K562 (cell line): ENCODE measurements at regions not wholly inside any gene's neighbourhood (a gene's known extent, or its start where the extent isn't known, plus 50 kb on each side); places are given as distances from the start of the nearest gene placed in this dataset.
"Not testable (repeated sequence)": the region's sequence is repeated elsewhere in the genome, so short reads cannot be mapped to it uniquely, and the experiment has no call there.

Experiments
- ATAC-seq: fragments of 200-7000 bp; cut with Tn5 transposase; 3 replicates; pipeline ENCODE4 v1.9.1; 2020; ENCODE audit warnings: moderate library complexity
- BruUV-seq: library from RNA; stranded (reverse); fragments of 400-500 nt; replicated peaks from 2 replicates; lab custom pipeline; 2021; lab: Mats Ljungman, UMichigan
- CTCF ChIA-PET: fragments of 300-600 bp; formaldehyde crosslinking; extraction: SDS; loops from one replicate; lab custom pipeline; 2021; ENCODE audit warnings: low intra/inter-chr PET ratio; lab: Yijun Ruan, JAX
- POLR2A ChIA-PET: fragments of 300-600, 350-650 bp; sonication (Branson Sonifier 250); formaldehyde crosslinking; extraction: SDS; loops from one replicate; lab custom pipeline; 2021; ENCODE audit warnings: antibody characterized with exemption, inconsistent platforms; lab: Yijun Ruan, JAX
- DNase-seq, 4 experiments: peaks; one replicate each; pipeline versions ENCODE4 v3.0.0 to v3.0.0-alpha.2; 2011 to 2018; ENCODE audit warnings: low spot score in 3 of 4, mixed read lengths in 3 of 4; ENCODE audit errors: extremely low read depth in 1 of 4
- FAIRE-seq: peaks from 2 replicates; lab custom pipeline; 2011; peaks lifted over from hg19 to GRCh38; lab: Jason Lieb, UNC
- H2AFZ ChIP-seq: 2 replicates; pipeline ENCODE4 v1.6.0; 2011; ENCODE audit warnings: low read depth, low read length, control low read depth, inconsistent platforms
- H3K27ac ChIP-seq: fragments of 200-600 bp; 3 replicates; pipeline ENCODE4 v1.8.0; 2011; ENCODE audit warnings: low read depth, mild to moderate bottlenecking, control low read depth, inconsistent platforms, low read length, moderate library complexity, mixed read lengths; ENCODE audit errors: extremely low read depth
- H3K27me3 ChIP-seq, 2 experiments: fragments of 300-600 bp in 1 of 2; 2 replicates in 1 of 2; 3 replicates in 1 of 2; pipeline versions ENCODE4 v1.6.0 to v1.8.0; 2011; ENCODE audit warnings: inconsistent platforms in 2 of 2, low read length in 2 of 2, mild to moderate bottlenecking in 1 of 2, mixed read lengths in 1 of 2, moderate library complexity in 1 of 2; ENCODE audit not compliant: control insufficient read depth in 2 of 2, insufficient read depth in 2 of 2
- H3K36me3 ChIP-seq: fragments of 300-600 bp; 3 replicates; pipeline ENCODE4 v1.8.0; 2011; ENCODE audit warnings: mild to moderate bottlenecking, low read length, inconsistent platforms; ENCODE audit not compliant: control insufficient read depth, insufficient read depth
- H3K4me1 ChIP-seq, 2 experiments: fragments of 200-600 bp in 1 of 2; replicated peaks in 1 of 2; 2 replicates in 1 of 2; 3 replicates in 1 of 2; pipeline versions ENCODE4 v1.5.1 to v1.8.0; 2011; ENCODE audit warnings: inconsistent platforms in 2 of 2, low read length in 2 of 2, mild to moderate bottlenecking in 1 of 2, mixed read lengths in 1 of 2, moderate library complexity in 1 of 2; ENCODE audit not compliant: control insufficient read depth in 2 of 2, insufficient read depth in 2 of 2
- H3K4me2 ChIP-seq: 2 replicates; pipeline ENCODE4 v1.6.1; 2011; ENCODE audit warnings: low read length, control low read depth, inconsistent platforms, mixed read lengths; ENCODE audit not compliant: insufficient read depth
- H3K4me3 ChIP-seq: fragments of 200-600 bp; sonication (generic), shearing (Covaris generic); 2 replicates; pipeline ENCODE4 v1.5.1; 2016; ENCODE audit warnings: control low read depth, inconsistent platforms
- H3K79me2 ChIP-seq: fragments of 200-600 bp; 3 replicates; pipeline ENCODE4 v1.8.0; 2011; ENCODE audit warnings: low read length, inconsistent platforms; ENCODE audit not compliant: control insufficient read depth, insufficient read depth
- H3K9ac ChIP-seq, 2 experiments: 2 replicates each; pipeline versions ENCODE4 v1.6.0 to v1.6.1; 2011; ENCODE audit warnings: low read depth in 2 of 2, low read length in 2 of 2, control low read depth in 1 of 2, inconsistent platforms in 1 of 2, mild to moderate bottlenecking in 1 of 2, mixed read lengths in 1 of 2; ENCODE audit not compliant: insufficient read depth in 1 of 2
- H3K9me1 ChIP-seq: one replicate; pipeline ENCODE4 v1.6.0; 2011; ENCODE audit warnings: inconsistent platforms, mild to moderate bottlenecking, low read length, moderate library complexity; ENCODE audit not compliant: control insufficient read depth, insufficient read depth
- H3K9me3 ChIP-seq: replicated peaks from 2 replicates; pipeline ENCODE4 v1.5.1; 2011; ENCODE audit warnings: low read depth, low read length, inconsistent platforms; ENCODE audit not compliant: control insufficient read depth, insufficient read depth
- H4K20me1 ChIP-seq: replicated peaks from 2 replicates; pipeline ENCODE4 v1.6.1; 2011; ENCODE audit warnings: low read length, inconsistent platforms, mixed read lengths; ENCODE audit not compliant: control insufficient read depth, insufficient read depth
- BCOR ChIP-seq: fragments of 450-650 bp; IDR thresholded peaks from 2 replicates; pipeline ENCODE4 v1.6.1; 2016
- EZH2 ChIP-seq: IDR thresholded peaks from 2 replicates; pipeline ENCODE4 v1.6.1; 2012; ENCODE audit warnings: low read depth, mild to moderate bottlenecking, inconsistent platforms, low read length, borderline replicate concordance
- HDAC2 ChIP-seq: fragments of 450-650 bp; IDR thresholded peaks from 2 replicates; pipeline ENCODE4 v1.6.1; 2016; ENCODE audit warnings: mild to moderate bottlenecking
- KDM1A ChIP-seq, 2 experiments: fragments of 450-650 bp; IDR thresholded peaks; 2 replicates each; pipeline ENCODE4 v1.6.1; 2016; ENCODE audit warnings: mild to moderate bottlenecking in 2 of 2
- NFIC ChIP-seq: fragments of 450-650 bp; IDR thresholded peaks from 2 replicates; pipeline ENCODE4 v1.6.1; 2017; ENCODE audit warnings: mild to moderate bottlenecking, inconsistent platforms
- ZNF146 ChIP-seq: IDR thresholded peaks from one replicate; pipeline ENCODE4 v1.6.1; 2018; ENCODE audit warnings: missing compliant biosample characterization; ENCODE audit not compliant: unreplicated experiment
- in situ Hi-C: fragments of 300-500 bp; cut with MboI; formaldehyde crosslinking; loops from 4 replicates; pipeline ENCODE4 v1.15.0; 2018; ENCODE audit warnings: inconsistent platforms, mixed read lengths
- intact Hi-C: fragments of 100-400 bp; cut with micrococcal nuclease; formaldehyde crosslinking; loops from 2 replicates; pipeline ENCODE4 v1.14.2; 2022
- TF ChIP-seq, protein P1 (sequence below), 3 experiments: fragments of 200-800 bp in 1 of 3; fragments of 250-450 bp in 1 of 3; fragments of 450-650 bp in 1 of 3; sonication (Bioruptor Pico) in 1 of 3; sonication (Bioruptor generic) in 1 of 3; formaldehyde crosslinking in 1 of 3; IDR thresholded peaks; 2 replicates each; pipeline versions ENCODE4 v1.6.1 to v1.8.0; 2016 to 2022; ENCODE audit warnings: mild to moderate bottlenecking in 2 of 3, missing genetic modification characterization in 2 of 3, missing compliant biosample characterization in 1 of 3, moderate library complexity in 1 of 3
- TF ChIP-seq, protein P2 (sequence below): sonication (generic); IDR thresholded peaks from 2 replicates; pipeline ENCODE4 v1.6.1; 2016

DNA sequence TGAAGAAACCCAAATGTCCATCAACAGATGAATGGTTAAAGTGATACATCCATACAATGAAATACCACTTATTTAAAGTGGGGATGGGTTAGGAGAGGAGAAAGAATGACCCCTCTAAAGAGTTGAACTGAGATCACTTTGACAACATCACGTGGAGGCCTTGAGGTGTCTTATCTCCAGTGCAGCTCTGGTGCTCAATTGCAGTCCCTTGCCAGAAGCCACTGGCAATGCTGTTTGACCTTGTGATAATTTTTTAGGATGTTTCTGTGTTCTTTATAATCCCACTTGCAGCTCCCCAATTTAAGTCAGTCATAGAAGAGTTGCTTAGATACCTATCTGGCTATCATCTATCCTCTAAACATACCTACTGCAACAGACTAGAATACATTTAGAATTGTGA, 167.6 kb downstream of the ZNF648 start (continued):
- TF ChIP-seq NFIC, result peak; percentile 16; the same call in 1 of the 2 replicates
- TF ChIP-seq HDAC2, result no peak
- TF ChIP-seq EZH2, result no peak
- TF ChIP-seq, protein P1, sequence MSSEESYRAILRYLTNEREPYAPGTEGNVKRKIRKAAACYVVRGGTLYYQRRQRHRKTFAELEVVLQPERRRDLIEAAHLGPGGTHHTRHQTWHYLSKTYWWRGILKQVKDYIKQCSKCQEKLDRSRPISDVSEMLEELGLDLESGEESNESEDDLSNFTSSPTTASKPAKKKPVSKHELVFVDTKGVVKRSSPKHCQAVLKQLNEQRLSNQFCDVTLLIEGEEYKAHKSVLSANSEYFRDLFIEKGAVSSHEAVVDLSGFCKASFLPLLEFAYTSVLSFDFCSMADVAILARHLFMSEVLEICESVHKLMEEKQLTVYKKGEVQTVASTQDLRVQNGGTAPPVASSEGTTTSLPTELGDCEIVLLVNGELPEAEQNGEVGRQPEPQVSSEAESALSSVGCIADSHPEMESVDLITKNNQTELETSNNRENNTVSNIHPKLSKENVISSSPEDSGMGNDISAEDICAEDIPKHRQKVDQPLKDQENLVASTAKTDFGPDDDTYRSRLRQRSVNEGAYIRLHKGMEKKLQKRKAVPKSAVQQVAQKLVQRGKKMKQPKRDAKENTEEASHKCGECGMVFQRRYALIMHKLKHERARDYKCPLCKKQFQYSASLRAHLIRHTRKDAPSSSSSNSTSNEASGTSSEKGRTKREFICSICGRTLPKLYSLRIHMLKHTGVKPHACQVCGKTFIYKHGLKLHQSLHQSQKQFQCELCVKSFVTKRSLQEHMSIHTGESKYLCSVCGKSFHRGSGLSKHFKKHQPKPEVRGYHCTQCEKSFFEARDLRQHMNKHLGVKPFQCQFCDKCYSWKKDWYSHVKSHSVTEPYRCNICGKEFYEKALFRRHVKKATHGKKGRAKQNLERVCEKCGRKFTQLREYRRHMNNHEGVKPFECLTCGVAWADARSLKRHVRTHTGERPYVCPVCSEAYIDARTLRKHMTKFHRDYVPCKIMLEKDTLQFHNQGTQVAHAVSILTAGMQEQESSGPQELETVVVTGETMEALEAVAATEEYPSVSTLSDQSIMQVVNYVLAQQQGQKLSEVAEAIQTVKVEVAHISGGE (CRISPR knock-in tag; IDR thresholded peaks at IDR 0.05), result peak in 1 of 3 experiments; percentile 28; a peak in 1 of 6 replicates
- TF ChIP-seq, protein P2, sequence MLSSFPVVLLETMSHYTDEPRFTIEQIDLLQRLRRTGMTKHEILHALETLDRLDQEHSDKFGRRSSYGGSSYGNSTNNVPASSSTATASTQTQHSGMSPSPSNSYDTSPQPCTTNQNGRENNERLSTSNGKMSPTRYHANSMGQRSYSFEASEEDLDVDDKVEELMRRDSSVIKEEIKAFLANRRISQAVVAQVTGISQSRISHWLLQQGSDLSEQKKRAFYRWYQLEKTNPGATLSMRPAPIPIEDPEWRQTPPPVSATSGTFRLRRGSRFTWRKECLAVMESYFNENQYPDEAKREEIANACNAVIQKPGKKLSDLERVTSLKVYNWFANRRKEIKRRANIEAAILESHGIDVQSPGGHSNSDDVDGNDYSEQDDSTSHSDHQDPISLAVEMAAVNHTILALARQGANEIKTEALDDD, result no peak

DNA sequence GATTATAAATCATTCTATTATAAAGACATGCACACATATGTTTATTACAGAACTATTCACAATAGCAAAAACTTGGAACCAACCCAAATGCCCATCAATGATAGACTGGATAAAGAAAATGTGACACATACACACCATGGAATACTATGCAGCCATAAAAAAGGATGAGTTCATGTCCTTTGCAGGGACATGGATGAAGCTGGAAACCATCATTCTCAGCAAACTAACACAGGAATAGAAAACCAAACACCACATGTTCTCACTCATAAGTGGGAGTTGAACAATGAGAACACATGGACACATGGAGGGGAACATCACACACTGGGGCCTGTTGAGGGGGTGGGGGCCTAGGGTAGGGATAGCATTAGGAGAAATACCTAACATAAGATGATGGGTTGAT, 168.4 kb downstream of the ZNF648 start:
- intact Hi-C loops, H3K4me3 ChIP-seq: not testable (repeated sequence)
- 0 out of 2 replicates have a peak, but pooled peaks have one; percentile 29 for TF ChIP-seq BCOR
- TF ChIP-seq ZNF146 (CRISPR knock-in tag), result peak; percentile 63
- 0 out of 4 replicates have a peak, but pooled peaks of 1 of the 2 experiments have one; percentile 36 for TF ChIP-seq KDM1A (IDR thresholded peaks at IDR 0.05)
- TF ChIP-seq, all 486 proteins: peak for 3; not testable (repeated sequence) for 483
- POLR2A ChIA-PET, H3K27ac ChIP-seq, FAIRE-seq, H2AFZ ChIP-seq, ATAC-seq, H3K9me3 ChIP-seq, H4K20me1 ChIP-seq, in situ Hi-C loops, H3K9me1 ChIP-seq, H3K36me3 ChIP-seq, H3K9ac ChIP-seq, H3K27me3 ChIP-seq, H3K4me2 ChIP-seq, BruUV-seq, DNase-seq, CTCF ChIA-PET, H3K79me2 ChIP-seq: not testable (repeated sequence)
- H3K4me1 ChIP-seq, result peaks cover 0 to 17% of the 10 kb centered on the region in 2 experiments; a peak in 4 of 5 replicates
